ENCODE measurements at regions not wholly inside any gene's neighbourhood (a gene's known extent, or its start where the extent isn't known, plus 50 kb on each side); places are given as distances from the start of the nearest gene placed in this dataset.

- Histone ChIP-seq H3K9me3 (ENCODE audit: low read length) (no peaks in the 10 kb centered on the region), H3K4me2 (ENCODE audit: low read length) (no peak overlapping the region), H3K79me2 (replicated peaks; ENCODE audit: insufficient read depth, low read length) (no peaks in the 10 kb centered on the region), H4K20me1 (ENCODE audit: insufficient read depth) (no peaks in the 10 kb centered on the region), H3K36me3 (ENCODE audit: insufficient read depth, low read length) (no peaks in the 10 kb centered on the region), H3F3A (ENCODE audit: insufficient read depth, low read length, poor library complexity, severe bottlenecking) (no peaks in the 10 kb centered on the region), H3K9ac (ENCODE audit: low read length) (no peak overlapping the region), H3K9me2 (ENCODE audit: insufficient read depth, low read length) (no peaks in the 10 kb centered on the region), H3K27ac (ENCODE audit: low read length) (no peak overlapping the region), H2AFZ (ENCODE audit: low read depth, low read length) (no peak overlapping the region), H3K4me3 (ENCODE audit: low read length) (no peak overlapping the region), H3K27me3 (ENCODE audit: insufficient read depth, low read depth, low read length) (no peaks in the 10 kb centered on the region)
- TF ChIP-seq REST (IDR thresholded peaks at IDR 0.05; ENCODE audit: borderline replicate concordance) = no peak
- no peak for TF ChIP-seq POLR2AphosphoS5 (IDR thresholded peaks at IDR 0.05)
- no peak for TF ChIP-seq SMC3 (conservative IDR thresholded peaks at IDR 0.05; ENCODE audit: poor library complexity)
- TF ChIP-seq RAD21 (conservative IDR thresholded peaks at IDR 0.05) = no peak
- TF ChIP-seq CTCF (IDR thresholded peaks at IDR 0.05; ENCODE audit: poor library complexity, severe bottlenecking) = no peak
- no peak for TF ChIP-seq EP300 (conservative IDR thresholded peaks at IDR 0.05; ENCODE audit: poor library complexity, severe bottlenecking)
- TF ChIP-seq EZH2 (IDR thresholded peaks at IDR 0.05; ENCODE audit: borderline replicate concordance, insufficient read depth, low read length, poor library complexity, severe bottlenecking) = no peak
- TF ChIP-seq TAF1 (IDR thresholded peaks at IDR 0.05; ENCODE audit: low read depth) = no peak
- no peak for TF ChIP-seq MXI1 (conservative IDR thresholded peaks at IDR 0.05; ENCODE audit: poor library complexity, severe bottlenecking)
Observed at GRCh38 chrX:80223982-80224579, 196.2 kb upstream of the TENT5D start.

GRCh38 chrX:80229626-80230025 lies 190.6 kb upstream of the TENT5D start:
- no peak overlapping the region for H3K4me3 ChIP-seq (ENCODE audit: low read length)
- no peak overlapping the region for H3K4me2 ChIP-seq (ENCODE audit: low read length)
- H3F3A ChIP-seq (ENCODE audit: insufficient read depth, low read length, poor library complexity, severe bottlenecking) = no peaks in the 10 kb centered on the region
- no peaks in the 10 kb centered on the region for H3K27me3 ChIP-seq (ENCODE audit: insufficient read depth, low read depth, low read length)
- H3K79me2 ChIP-seq (replicated peaks; ENCODE audit: insufficient read depth, low read length) = no peaks in the 10 kb centered on the region
- no peak overlapping the region for H3K27ac ChIP-seq (ENCODE audit: low read length)
- H3K9me3 ChIP-seq (ENCODE audit: low read length) = no peaks in the 10 kb centered on the region
- no peak overlapping the region for H2AFZ ChIP-seq (ENCODE audit: low read depth, low read length)
- no peaks in the 10 kb centered on the region for H4K20me1 ChIP-seq (ENCODE audit: insufficient read depth)
- no peak for TF ChIP-seq SMC3 (conservative IDR thresholded peaks at IDR 0.05; ENCODE audit: poor library complexity)
- no peak for TF ChIP-seq RAD21 (conservative IDR thresholded peaks at IDR 0.05)
- no peak for TF ChIP-seq TAF1 (IDR thresholded peaks at IDR 0.05; ENCODE audit: low read depth)
- no peak for TF ChIP-seq REST (IDR thresholded peaks at IDR 0.05; ENCODE audit: borderline replicate concordance)
- no peak for TF ChIP-seq EZH2 (IDR thresholded peaks at IDR 0.05; ENCODE audit: borderline replicate concordance, insufficient read depth, low read length, poor library complexity, severe bottlenecking)
- no peak for TF ChIP-seq MXI1 (conservative IDR thresholded peaks at IDR 0.05; ENCODE audit: poor library complexity, severe bottlenecking)
- no peak for TF ChIP-seq CTCF (IDR thresholded peaks at IDR 0.05; ENCODE audit: poor library complexity, severe bottlenecking)
- no peak for TF ChIP-seq POLR2AphosphoS5 (IDR thresholded peaks at IDR 0.05)
- TF ChIP-seq EP300 (conservative IDR thresholded peaks at IDR 0.05; ENCODE audit: poor library complexity, severe bottlenecking) = no peak
- H3K9ac ChIP-seq (ENCODE audit: low read length) = no peak overlapping the region
- H3K9me2 ChIP-seq (ENCODE audit: insufficient read depth, low read length) = no peaks in the 10 kb centered on the region
- no peaks in the 10 kb centered on the region for H3K36me3 ChIP-seq (ENCODE audit: insufficient read depth, low read length)
